ENCODE measurements at regions not wholly inside any gene's neighbourhood (a gene's known extent, or its start where the extent isn't known, plus 50 kb on each side); places are given as distances from the start of the nearest gene placed in this dataset.

GRCh38 chr13:58964048-58964447, 1199.7 kb downstream of the DIAPH3 start:
- no peaks in the 10 kb centered on the region for H3K79me2 ChIP-seq (ENCODE audit: insufficient read depth, low read length)
- no peak overlapping the region for H3K27ac ChIP-seq (ENCODE audit: insufficient read length, low read depth, low read length)
- no peak overlapping the region for H2BK20ac ChIP-seq (ENCODE audit: low read depth, low read length, poor library complexity, severe bottlenecking)
- no peak overlapping the region for H2AK5ac ChIP-seq (ENCODE audit: insufficient read length, low read length)
- TF ChIP-seq CTCF (conservative IDR thresholded peaks at IDR 0.05) = no peak
- H3K14ac ChIP-seq (ENCODE audit: insufficient read depth, low read length) = no peak overlapping the region
- no peak overlapping the region for H2BK5ac ChIP-seq (ENCODE audit: insufficient read length, low read length)
- H2BK15ac ChIP-seq (ENCODE audit: low read depth, low read length) = no peak overlapping the region
- H3K23ac ChIP-seq (ENCODE audit: insufficient read length, low read depth, low read length) = no peak overlapping the region
- H3K18ac ChIP-seq (ENCODE audit: insufficient read length, low read depth, low read length) = no peak overlapping the region
- Mint-ChIP-seq H3K4me3 (no peak overlapping the region), H3K27ac (no peak overlapping the region), H3K27me3 (ENCODE audit: low read depth) (no peaks in the 10 kb centered on the region), H3K4me1 (peaks cover 0 to 4% of the 10 kb centered on the region in 2 experiments; a peak in 1 of 4 replicates), H3K9me3 (peaks cover 10% of the 10 kb centered on the region in 2 experiments), H3K36me3 (ENCODE audit: insufficient read depth in 1 of 3, low read depth in 3 of 3) (peaks cover 3 to 10% (median 6%) of the 10 kb centered on the region in 3 experiments)
- no peak overlapping the region for H3K4ac ChIP-seq (ENCODE audit: low read depth, low read length)
- H3K56ac ChIP-seq (ENCODE audit: insufficient read length, low read depth, low read length) = no peak overlapping the region
- H3K27me3 ChIP-seq (ENCODE audit: insufficient read depth, low read length) = no peaks in the 10 kb centered on the region
- WGBS (ENCODE audit: extremely low coverage, insufficient read length, low lambda C conversion rate) = no CpG with 5 or more reads among the region's 3 CpGs
- H3K4me1 ChIP-seq (ENCODE audit: insufficient read depth, low read length) = no peaks in the 10 kb centered on the region
- H3K79me1 ChIP-seq (ENCODE audit: insufficient read depth, low read depth, low read length, poor library complexity, severe bottlenecking) = no peaks in the 10 kb centered on the region
- no peak overlapping the region for H3T11ph ChIP-seq (ENCODE audit: low read length)
- H3K23me2 ChIP-seq (ENCODE audit: insufficient read length, low read depth, low read length, poor library complexity, severe bottlenecking) = no peaks in the 10 kb centered on the region
- H3K9me3 ChIP-seq (ENCODE audit: control insufficient read depth, low read depth, low read length) = no peaks in the 10 kb centered on the region
- no peak overlapping the region for H3K9ac ChIP-seq (ENCODE audit: extremely low read depth, insufficient read length, low read length)
- H2BK12ac ChIP-seq (ENCODE audit: insufficient read length, low read depth, low read length) = no peak overlapping the region
- no peak overlapping the region for H2BK120ac ChIP-seq (ENCODE audit: low read depth, low read length, poor library complexity, severe bottlenecking)
- no peak overlapping the region for H3K4me2 ChIP-seq (ENCODE audit: insufficient read depth, insufficient read length, low read length)
- no peak overlapping the region for H4K91ac ChIP-seq (ENCODE audit: insufficient read length, low read depth, low read length)
- no peak overlapping the region for H4K5ac ChIP-seq (ENCODE audit: insufficient read length, low read depth, low read length)
- H2AFZ ChIP-seq (ENCODE audit: low read length) = no peak overlapping the region
- H4K8ac ChIP-seq (replicated peaks; ENCODE audit: insufficient read length, low read depth, low read length) = no peak overlapping the region
- no peak for DNase-seq
- H4K20me1 ChIP-seq (ENCODE audit: control insufficient read depth, insufficient read depth, insufficient read length) = no peaks in the 10 kb centered on the region
